ENCODE measurements at regions not wholly inside any gene's neighbourhood (a gene's known extent, or its start where the extent isn't known, plus 50 kb on each side); places are given as distances from the start of the nearest gene placed in this dataset.

DNA sequence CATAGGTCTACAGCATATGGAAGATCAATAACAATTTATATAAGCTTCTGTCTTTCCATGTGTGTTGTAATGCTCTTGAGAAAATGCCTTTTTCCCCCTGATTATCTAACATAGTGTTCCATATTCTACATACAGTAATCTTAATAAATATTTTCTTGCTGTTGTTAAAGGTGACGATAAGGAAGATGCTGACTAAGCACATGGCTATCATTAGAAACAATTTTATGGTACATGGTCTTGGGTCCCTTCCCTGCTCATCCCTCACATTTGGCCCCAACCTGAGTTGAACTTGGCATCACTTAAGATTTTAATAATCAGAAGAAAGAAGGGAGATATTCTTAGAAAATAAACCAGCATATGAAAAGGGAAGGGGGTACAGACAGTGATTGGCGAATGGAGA, 382.1 kb upstream of the CDH20 start (continued):
- TF ChIP-seq, protein P1, sequence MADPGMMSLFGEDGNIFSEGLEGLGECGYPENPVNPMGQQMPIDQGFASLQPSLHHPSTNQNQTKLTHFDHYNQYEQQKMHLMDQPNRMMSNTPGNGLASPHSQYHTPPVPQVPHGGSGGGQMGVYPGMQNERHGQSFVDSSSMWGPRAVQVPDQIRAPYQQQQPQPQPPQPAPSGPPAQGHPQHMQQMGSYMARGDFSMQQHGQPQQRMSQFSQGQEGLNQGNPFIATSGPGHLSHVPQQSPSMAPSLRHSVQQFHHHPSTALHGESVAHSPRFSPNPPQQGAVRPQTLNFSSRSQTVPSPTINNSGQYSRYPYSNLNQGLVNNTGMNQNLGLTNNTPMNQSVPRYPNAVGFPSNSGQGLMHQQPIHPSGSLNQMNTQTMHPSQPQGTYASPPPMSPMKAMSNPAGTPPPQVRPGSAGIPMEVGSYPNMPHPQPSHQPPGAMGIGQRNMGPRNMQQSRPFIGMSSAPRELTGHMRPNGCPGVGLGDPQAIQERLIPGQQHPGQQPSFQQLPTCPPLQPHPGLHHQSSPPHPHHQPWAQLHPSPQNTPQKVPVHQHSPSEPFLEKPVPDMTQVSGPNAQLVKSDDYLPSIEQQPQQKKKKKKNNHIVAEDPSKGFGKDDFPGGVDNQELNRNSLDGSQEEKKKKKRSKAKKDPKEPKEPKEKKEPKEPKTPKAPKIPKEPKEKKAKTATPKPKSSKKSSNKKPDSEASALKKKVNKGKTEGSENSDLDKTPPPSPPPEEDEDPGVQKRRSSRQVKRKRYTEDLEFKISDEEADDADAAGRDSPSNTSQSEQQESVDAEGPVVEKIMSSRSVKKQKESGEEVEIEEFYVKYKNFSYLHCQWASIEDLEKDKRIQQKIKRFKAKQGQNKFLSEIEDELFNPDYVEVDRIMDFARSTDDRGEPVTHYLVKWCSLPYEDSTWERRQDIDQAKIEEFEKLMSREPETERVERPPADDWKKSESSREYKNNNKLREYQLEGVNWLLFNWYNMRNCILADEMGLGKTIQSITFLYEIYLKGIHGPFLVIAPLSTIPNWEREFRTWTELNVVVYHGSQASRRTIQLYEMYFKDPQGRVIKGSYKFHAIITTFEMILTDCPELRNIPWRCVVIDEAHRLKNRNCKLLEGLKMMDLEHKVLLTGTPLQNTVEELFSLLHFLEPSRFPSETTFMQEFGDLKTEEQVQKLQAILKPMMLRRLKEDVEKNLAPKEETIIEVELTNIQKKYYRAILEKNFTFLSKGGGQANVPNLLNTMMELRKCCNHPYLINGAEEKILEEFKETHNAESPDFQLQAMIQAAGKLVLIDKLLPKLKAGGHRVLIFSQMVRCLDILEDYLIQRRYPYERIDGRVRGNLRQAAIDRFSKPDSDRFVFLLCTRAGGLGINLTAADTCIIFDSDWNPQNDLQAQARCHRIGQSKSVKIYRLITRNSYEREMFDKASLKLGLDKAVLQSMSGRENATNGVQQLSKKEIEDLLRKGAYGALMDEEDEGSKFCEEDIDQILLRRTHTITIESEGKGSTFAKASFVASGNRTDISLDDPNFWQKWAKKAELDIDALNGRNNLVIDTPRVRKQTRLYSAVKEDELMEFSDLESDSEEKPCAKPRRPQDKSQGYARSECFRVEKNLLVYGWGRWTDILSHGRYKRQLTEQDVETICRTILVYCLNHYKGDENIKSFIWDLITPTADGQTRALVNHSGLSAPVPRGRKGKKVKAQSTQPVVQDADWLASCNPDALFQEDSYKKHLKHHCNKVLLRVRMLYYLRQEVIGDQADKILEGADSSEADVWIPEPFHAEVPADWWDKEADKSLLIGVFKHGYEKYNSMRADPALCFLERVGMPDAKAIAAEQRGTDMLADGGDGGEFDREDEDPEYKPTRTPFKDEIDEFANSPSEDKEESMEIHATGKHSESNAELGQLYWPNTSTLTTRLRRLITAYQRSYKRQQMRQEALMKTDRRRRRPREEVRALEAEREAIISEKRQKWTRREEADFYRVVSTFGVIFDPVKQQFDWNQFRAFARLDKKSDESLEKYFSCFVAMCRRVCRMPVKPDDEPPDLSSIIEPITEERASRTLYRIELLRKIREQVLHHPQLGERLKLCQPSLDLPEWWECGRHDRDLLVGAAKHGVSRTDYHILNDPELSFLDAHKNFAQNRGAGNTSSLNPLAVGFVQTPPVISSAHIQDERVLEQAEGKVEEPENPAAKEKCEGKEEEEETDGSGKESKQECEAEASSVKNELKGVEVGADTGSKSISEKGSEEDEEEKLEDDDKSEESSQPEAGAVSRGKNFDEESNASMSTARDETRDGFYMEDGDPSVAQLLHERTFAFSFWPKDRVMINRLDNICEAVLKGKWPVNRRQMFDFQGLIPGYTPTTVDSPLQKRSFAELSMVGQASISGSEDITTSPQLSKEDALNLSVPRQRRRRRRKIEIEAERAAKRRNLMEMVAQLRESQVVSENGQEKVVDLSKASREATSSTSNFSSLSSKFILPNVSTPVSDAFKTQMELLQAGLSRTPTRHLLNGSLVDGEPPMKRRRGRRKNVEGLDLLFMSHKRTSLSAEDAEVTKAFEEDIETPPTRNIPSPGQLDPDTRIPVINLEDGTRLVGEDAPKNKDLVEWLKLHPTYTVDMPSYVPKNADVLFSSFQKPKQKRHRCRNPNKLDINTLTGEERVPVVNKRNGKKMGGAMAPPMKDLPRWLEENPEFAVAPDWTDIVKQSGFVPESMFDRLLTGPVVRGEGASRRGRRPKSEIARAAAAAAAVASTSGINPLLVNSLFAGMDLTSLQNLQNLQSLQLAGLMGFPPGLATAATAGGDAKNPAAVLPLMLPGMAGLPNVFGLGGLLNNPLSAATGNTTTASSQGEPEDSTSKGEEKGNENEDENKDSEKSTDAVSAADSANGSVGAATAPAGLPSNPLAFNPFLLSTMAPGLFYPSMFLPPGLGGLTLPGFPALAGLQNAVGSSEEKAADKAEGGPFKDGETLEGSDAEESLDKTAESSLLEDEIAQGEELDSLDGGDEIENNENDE (IDR thresholded peaks at IDR 0.05; ENCODE audit: insufficient replicate concordance, low read length): no peak

Measured in H1 (cell line).